ENCODE measurements at regions not wholly inside any gene's neighbourhood (a gene's known extent, or its start where the extent isn't known, plus 50 kb on each side); places are given as distances from the start of the nearest gene placed in this dataset.

- DNase-seq: peak in 1 of 2 experiments; percentile 10
Observed at GRCh38 chr3:144235489-144235888, 263.9 kb downstream of the DIPK2A start.

GRCh38 chr3:144237351-144237750 is 265.7 kb downstream of the DIPK2A start:
- peak; percentile 11 to 48 for DNase-seq

- DNase-seq: no peak
Observed at GRCh38 chr3:144241404-144241803, 269.8 kb downstream of the DIPK2A start.

GRCh38 chr3:144242747-144243146 is 271.1 kb downstream of the DIPK2A start:
- DNase-seq: no peak

- DNase-seq: no peak
Observed at GRCh38 chr3:144244662-144245061, 273.0 kb downstream of the DIPK2A start.

GRCh38 chr3:144252896-144253295 is 281.3 kb downstream of the DIPK2A start:
- DNase-seq: no peak

GRCh38 chr3:144257381-144257780 is 285.8 kb downstream of the DIPK2A start:
- DNase-seq: no peak

- no peak for DNase-seq
Observed at GRCh38 chr3:144259267-144259666, 287.6 kb downstream of the DIPK2A start.

- DNase-seq: no peak
Observed at GRCh38 chr3:144263706-144264105, 292.1 kb downstream of the DIPK2A start.

- DNase-seq: no peak
Observed at GRCh38 chr3:144264350-144264749, 292.7 kb downstream of the DIPK2A start.

GRCh38 chr3:144264794-144265193 is 293.2 kb downstream of the DIPK2A start:
- no peak for DNase-seq

- no peak for DNase-seq
Observed at GRCh38 chr3:144265542-144266100, 294.0 kb downstream of the DIPK2A start.

GRCh38 chr3:144270100-144270499 is 298.5 kb downstream of the DIPK2A start:
- DNase-seq: no peak

GRCh38 chr3:144272680-144273079 is 301.1 kb downstream of the DIPK2A start:
- no peak for DNase-seq

GRCh38 chr3:144273601-144274000 is 302.0 kb downstream of the DIPK2A start:
- DNase-seq: no peak

GRCh38 chr3:144275005-144275404 is 303.4 kb downstream of the DIPK2A start:
- no peak for DNase-seq

- no peak for DNase-seq
Observed at GRCh38 chr3:144282313-144282712, 310.7 kb downstream of the DIPK2A start.

- DNase-seq: no peak
Observed at GRCh38 chr3:144286235-144286910, 314.8 kb downstream of the DIPK2A start.

GRCh38 chr3:144287001-144287400 is 315.4 kb downstream of the DIPK2A start:
- DNase-seq: peak; percentile 13 to 43

GRCh38 chr3:144289057-144289456 is 317.4 kb downstream of the DIPK2A start:
- DNase-seq: no peak

- DNase-seq: no peak
Observed at GRCh38 chr3:144294659-144295538, 323.3 kb downstream of the DIPK2A start.

- DNase-seq: no peak
Observed at GRCh38 chr3:144295613-144296012, 324.0 kb downstream of the DIPK2A start.

GRCh38 chr3:144296808-144297207 is 325.2 kb downstream of the DIPK2A start:
- DNase-seq: no peak

GRCh38 chr3:144301863-144302262 is 330.2 kb downstream of the DIPK2A start:
- no peak for DNase-seq
